ENCODE measurements at regions not wholly inside any gene's neighbourhood (a gene's known extent, or its start where the extent isn't known, plus 50 kb on each side); places are given as distances from the start of the nearest gene placed in this dataset.

DNA sequence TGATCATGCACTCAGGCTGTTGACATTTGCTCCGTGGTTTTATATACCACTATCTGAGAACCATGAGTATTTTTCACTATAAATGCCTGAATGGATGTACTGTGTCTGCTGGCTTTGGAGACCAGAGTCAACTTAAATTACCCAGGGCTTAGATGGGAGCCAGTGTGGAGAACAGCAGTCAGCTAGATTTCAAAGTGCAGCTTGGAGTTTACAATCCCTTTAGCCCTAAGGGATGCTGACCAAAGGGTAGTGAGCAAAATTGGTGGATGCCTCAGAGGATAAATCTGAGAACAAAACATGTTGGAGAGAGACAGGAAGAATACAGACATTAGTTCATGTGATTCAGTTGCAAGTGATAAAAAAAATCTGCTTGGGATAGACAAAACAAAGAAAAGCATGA is 327.5 kb downstream of the C11orf87 start:
- no TSS peak for BruUV-seq (replicated peaks)
- ChIA-PET CTCF (no interaction called here), POLR2A (no interaction called here)
- H3K27me3 ChIP-seq (ENCODE audit: control insufficient read depth, insufficient read depth, low read length): no peaks in the 10 kb centered on the region
- H3K27ac ChIP-seq (ENCODE audit: low read length): no peak overlapping the region
- intact Hi-C loops (cut with micrococcal nuclease; ENCODE audit: unreplicated experiment) (no loop called here), in situ Hi-C loops (cut with HindIII; ENCODE audit: low pct_unique_long_range_greater_than_20kb, low sequenced_read_pairs) (no loop called here)
- TF ChIP-seq, protein P1, sequence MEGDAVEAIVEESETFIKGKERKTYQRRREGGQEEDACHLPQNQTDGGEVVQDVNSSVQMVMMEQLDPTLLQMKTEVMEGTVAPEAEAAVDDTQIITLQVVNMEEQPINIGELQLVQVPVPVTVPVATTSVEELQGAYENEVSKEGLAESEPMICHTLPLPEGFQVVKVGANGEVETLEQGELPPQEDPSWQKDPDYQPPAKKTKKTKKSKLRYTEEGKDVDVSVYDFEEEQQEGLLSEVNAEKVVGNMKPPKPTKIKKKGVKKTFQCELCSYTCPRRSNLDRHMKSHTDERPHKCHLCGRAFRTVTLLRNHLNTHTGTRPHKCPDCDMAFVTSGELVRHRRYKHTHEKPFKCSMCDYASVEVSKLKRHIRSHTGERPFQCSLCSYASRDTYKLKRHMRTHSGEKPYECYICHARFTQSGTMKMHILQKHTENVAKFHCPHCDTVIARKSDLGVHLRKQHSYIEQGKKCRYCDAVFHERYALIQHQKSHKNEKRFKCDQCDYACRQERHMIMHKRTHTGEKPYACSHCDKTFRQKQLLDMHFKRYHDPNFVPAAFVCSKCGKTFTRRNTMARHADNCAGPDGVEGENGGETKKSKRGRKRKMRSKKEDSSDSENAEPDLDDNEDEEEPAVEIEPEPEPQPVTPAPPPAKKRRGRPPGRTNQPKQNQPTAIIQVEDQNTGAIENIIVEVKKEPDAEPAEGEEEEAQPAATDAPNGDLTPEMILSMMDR (IDR thresholded peaks at IDR 0.05): no peak
- no peak for TF ChIP-seq POLR2AphosphoS5 (IDR thresholded peaks at IDR 0.05; ENCODE audit: low read depth, low read length)
- no peak for TF ChIP-seq SIN3A (IDR thresholded peaks at IDR 0.05; ENCODE audit: borderline replicate concordance, insufficient read depth, low read depth, low read length)
- TF ChIP-seq, protein P2, sequence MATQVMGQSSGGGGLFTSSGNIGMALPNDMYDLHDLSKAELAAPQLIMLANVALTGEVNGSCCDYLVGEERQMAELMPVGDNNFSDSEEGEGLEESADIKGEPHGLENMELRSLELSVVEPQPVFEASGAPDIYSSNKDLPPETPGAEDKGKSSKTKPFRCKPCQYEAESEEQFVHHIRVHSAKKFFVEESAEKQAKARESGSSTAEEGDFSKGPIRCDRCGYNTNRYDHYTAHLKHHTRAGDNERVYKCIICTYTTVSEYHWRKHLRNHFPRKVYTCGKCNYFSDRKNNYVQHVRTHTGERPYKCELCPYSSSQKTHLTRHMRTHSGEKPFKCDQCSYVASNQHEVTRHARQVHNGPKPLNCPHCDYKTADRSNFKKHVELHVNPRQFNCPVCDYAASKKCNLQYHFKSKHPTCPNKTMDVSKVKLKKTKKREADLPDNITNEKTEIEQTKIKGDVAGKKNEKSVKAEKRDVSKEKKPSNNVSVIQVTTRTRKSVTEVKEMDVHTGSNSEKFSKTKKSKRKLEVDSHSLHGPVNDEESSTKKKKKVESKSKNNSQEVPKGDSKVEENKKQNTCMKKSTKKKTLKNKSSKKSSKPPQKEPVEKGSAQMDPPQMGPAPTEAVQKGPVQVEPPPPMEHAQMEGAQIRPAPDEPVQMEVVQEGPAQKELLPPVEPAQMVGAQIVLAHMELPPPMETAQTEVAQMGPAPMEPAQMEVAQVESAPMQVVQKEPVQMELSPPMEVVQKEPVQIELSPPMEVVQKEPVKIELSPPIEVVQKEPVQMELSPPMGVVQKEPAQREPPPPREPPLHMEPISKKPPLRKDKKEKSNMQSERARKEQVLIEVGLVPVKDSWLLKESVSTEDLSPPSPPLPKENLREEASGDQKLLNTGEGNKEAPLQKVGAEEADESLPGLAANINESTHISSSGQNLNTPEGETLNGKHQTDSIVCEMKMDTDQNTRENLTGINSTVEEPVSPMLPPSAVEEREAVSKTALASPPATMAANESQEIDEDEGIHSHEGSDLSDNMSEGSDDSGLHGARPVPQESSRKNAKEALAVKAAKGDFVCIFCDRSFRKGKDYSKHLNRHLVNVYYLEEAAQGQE (IDR thresholded peaks at IDR 0.05; ENCODE audit: insufficient read depth in 1 of 2, low read depth in 2 of 2, low read length in 1 of 2): no peak
- TF ChIP-seq TCF7L2 (IDR thresholded peaks at IDR 0.05; ENCODE audit: low read depth, low read length): no peak
- H3K4me3 ChIP-seq (ENCODE audit: low read depth in 2 of 2, low read length in 2 of 2): no peak overlapping the region
- H3K36me3 ChIP-seq (ENCODE audit: control insufficient read depth, insufficient read depth, low read length): no peaks in the 10 kb centered on the region
- DNase-seq (ENCODE audit: low read depth, low spot score) (no peak), ATAC-seq (no peak)
- no peaks in the 10 kb centered on the region for H3K4me1 ChIP-seq (ENCODE audit: control insufficient read depth, insufficient read depth, low read length)
- no peaks in the 10 kb centered on the region for H3K9me3 ChIP-seq (ENCODE audit: control insufficient read depth, insufficient read depth, low read depth, low read length)

DNA sequence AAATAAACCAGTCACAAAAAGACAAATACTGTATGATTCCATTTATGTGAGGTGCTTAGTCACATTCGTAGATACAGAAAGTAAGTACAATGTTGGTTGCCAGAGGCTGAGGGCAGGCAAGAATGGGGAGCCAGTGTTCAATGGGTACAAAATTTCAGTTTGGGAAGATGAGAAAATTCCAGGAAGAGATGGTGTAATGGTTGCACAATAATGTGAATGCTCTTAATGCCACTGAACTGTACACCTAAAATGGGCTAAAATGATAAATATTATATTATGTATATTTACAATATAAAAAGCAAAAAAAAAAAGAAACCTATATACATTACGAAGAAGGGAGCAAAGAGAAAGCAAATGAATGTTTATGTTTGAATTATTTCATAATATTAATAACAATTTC is 329.0 kb downstream of the C11orf87 start:
- POLR2A ChIA-PET: no interaction called here

More for the DNA sequence above, 329.0 kb downstream of the C11orf87 start:
- Histone ChIP-seq H3K4me3 (ENCODE audit: low read depth in 2 of 2, low read length in 2 of 2) (no peak overlapping the region), H3K36me3 (ENCODE audit: control insufficient read depth, insufficient read depth, low read length) (no peaks in the 10 kb centered on the region), H3K27me3 (ENCODE audit: control insufficient read depth, insufficient read depth, low read length) (no peaks in the 10 kb centered on the region), H3K9me3 (ENCODE audit: control insufficient read depth, insufficient read depth, low read depth, low read length) (no peaks in the 10 kb centered on the region), H3K27ac (ENCODE audit: low read length) (no peak overlapping the region), H3K4me1 (ENCODE audit: control insufficient read depth, insufficient read depth, low read length) (no peaks in the 10 kb centered on the region)
- BruUV-seq (replicated peaks): no TSS peak
- CTCF ChIA-PET: no interaction called here
- DNase-seq (ENCODE audit: low read depth, low spot score): no peak
- TF ChIP-seq, protein P1 (IDR thresholded peaks at IDR 0.05): no peak
- TF ChIP-seq TCF7L2 (IDR thresholded peaks at IDR 0.05; ENCODE audit: low read depth, low read length): no peak
- no peak for TF ChIP-seq POLR2AphosphoS5 (IDR thresholded peaks at IDR 0.05; ENCODE audit: low read depth, low read length)
- no peak for TF ChIP-seq SIN3A (IDR thresholded peaks at IDR 0.05; ENCODE audit: borderline replicate concordance, insufficient read depth, low read depth, low read length)
- TF ChIP-seq, protein P2 (IDR thresholded peaks at IDR 0.05; ENCODE audit: insufficient read depth in 1 of 2, low read depth in 2 of 2, low read length in 1 of 2): no peak
- ATAC-seq: no peak
- intact Hi-C loops (cut with micrococcal nuclease; ENCODE audit: unreplicated experiment): no loop called here
- in situ Hi-C loops (cut with HindIII; ENCODE audit: low pct_unique_long_range_greater_than_20kb, low sequenced_read_pairs): no loop called here

Data from Panc1 (cell line).